ENCODE measurements at regions not wholly inside any gene's neighbourhood (a gene's known extent, or its start where the extent isn't known, plus 50 kb on each side); places are given as distances from the start of the nearest gene placed in this dataset.

DNA sequence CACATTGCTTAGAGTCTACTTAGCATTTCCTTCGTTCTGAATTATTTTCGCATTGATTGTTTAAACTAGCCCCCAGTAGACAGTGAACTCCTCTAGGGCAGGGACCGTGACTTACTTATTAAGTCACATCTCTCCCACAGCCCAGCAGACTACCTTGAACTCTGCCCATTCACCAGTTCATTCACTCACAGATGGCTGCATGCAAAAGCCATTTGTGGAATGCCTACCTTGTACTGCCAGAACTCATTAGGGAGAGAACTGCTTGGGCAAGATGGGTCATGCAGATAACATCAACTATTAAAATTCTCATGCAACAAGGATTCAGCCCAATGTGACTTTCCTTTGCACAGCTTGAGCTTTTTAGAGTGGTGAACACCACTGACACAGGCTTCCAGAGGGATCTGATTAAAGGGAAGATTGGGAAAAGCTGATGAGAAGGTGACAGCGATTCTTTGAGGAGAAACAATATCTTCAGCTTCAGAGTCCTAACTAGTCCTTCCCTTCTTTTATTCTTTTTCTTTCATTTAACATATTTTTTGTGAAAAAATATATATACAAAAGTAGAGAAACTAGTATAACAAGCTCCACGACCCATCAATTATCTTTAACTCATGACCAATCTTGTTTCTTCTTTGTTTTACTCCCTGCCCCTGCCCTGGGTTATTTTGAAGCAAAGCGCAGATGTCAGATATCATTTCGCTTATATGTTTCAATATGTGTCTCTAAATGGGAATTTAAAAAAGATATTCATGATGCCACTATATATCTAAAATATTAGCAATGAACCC lies 273.9 kb downstream of the CDC5L start:
- intact Hi-C loops (cut with DNase I) = no loop called here
- H3K9me3 ChIP-seq = no peaks in the 10 kb centered on the region
- no peak for DNase-seq
- no peak overlapping the region for H3K9ac ChIP-seq (ENCODE audit: low read depth in 2 of 2, low read length in 2 of 2)
- H3K4me3 ChIP-seq = no peak overlapping the region
- no peaks in the 10 kb centered on the region for H3K4me1 ChIP-seq
- no peaks in the 10 kb centered on the region for H3K36me3 ChIP-seq
- no peaks in the 10 kb centered on the region for H3K27me3 ChIP-seq
- TF ChIP-seq, protein P1, sequence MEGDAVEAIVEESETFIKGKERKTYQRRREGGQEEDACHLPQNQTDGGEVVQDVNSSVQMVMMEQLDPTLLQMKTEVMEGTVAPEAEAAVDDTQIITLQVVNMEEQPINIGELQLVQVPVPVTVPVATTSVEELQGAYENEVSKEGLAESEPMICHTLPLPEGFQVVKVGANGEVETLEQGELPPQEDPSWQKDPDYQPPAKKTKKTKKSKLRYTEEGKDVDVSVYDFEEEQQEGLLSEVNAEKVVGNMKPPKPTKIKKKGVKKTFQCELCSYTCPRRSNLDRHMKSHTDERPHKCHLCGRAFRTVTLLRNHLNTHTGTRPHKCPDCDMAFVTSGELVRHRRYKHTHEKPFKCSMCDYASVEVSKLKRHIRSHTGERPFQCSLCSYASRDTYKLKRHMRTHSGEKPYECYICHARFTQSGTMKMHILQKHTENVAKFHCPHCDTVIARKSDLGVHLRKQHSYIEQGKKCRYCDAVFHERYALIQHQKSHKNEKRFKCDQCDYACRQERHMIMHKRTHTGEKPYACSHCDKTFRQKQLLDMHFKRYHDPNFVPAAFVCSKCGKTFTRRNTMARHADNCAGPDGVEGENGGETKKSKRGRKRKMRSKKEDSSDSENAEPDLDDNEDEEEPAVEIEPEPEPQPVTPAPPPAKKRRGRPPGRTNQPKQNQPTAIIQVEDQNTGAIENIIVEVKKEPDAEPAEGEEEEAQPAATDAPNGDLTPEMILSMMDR (IDR thresholded peaks at IDR 0.05) = no peak
- no peak overlapping the region for H3K27ac ChIP-seq

DNA sequence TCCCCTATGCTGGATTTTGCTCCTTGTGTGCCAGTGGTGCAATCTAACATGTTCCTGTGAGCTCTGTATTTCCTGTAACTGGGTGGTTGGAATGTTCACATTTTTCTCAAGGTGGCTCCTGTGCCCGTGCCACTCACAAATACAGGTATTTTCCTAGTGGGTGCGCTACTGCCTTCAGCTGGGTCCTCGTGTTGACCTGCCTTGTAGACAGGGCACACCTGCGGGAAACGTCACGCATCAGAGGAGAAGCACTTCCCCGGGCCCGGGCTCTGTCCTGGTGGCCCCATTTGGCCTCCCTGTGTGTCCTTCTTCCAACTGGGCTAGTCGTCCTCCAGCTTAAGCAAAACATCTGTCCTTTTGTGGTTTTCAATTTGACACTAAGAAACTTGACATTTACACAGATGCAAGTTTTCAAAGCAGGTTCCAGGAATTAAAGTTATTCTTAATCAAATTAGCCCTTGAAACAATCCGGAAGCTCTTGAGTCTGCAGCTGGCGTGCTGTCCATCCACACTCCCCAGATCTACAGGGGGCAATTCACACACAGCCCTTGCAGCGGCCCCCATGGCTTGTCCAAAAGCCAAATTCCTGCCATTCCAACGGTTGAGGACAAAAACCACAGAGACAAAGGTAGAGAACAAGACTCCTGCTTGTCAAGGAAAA lies 275.1 kb downstream of the CDC5L start:
- no peaks in the 10 kb centered on the region for H3K27me3 ChIP-seq
- no peak overlapping the region for H3K4me3 ChIP-seq
- intact Hi-C loops (cut with DNase I) = no loop called here
- TF ChIP-seq, protein P1 (IDR thresholded peaks at IDR 0.05) = no peak
- no peaks in the 10 kb centered on the region for H3K9me3 ChIP-seq
- no peak overlapping the region for H3K9ac ChIP-seq (ENCODE audit: low read depth in 2 of 2, low read length in 2 of 2)
- no peak overlapping the region for H3K27ac ChIP-seq
- no peaks in the 10 kb centered on the region for H3K4me1 ChIP-seq
- no peaks in the 10 kb centered on the region for H3K36me3 ChIP-seq
- no peak for DNase-seq

DNA sequence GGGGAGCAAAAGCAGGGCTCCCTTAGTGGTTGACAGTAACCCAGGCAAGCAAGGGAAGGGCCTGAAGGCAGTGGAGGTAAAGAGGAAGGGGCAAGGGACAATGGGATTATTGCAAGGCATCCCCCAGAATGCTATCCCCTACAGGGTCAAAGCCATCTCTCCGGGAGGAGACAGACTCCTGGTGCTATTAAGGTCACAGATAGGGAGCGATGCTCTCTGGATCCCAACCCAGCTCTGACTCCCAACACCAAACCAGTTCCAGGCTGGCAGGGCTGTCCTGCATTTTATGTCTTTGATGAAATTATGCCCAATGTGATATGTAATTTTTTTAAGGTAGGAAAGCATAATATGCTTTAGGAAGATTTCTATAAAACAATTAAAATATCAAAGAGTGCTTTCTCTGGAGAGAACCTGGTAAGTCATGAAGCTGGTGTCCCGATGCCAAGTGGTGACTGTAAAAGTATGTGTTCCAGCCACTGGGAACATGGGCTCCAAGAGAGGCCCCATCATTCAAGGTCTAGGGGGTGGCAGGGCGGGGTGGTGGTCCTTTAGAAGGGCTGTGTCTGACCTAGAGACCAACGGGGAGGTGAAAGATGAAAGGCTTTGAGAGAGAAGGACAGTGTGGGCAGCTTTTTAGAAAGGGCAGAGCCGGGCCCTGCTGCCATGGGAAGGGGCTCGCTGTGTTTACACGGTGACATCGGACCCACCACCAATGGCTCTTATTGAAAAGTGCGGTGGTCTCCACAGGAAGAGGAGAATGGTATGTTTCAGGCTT lies 276.5 kb downstream of the CDC5L start:
- H3K36me3 ChIP-seq = no peaks in the 10 kb centered on the region
- intact Hi-C loops (cut with DNase I) = no loop called here
- no peak overlapping the region for H3K4me3 ChIP-seq
- H3K27ac ChIP-seq = no peak overlapping the region
- H3K4me1 ChIP-seq = no peaks in the 10 kb centered on the region
- H3K9ac ChIP-seq (ENCODE audit: low read depth in 2 of 2, low read length in 2 of 2) = no peak overlapping the region
- H3K27me3 ChIP-seq = no peaks in the 10 kb centered on the region
- DNase-seq = no peak
- H3K9me3 ChIP-seq = no peaks in the 10 kb centered on the region
- TF ChIP-seq, protein P1 (IDR thresholded peaks at IDR 0.05) = no peak

DNA sequence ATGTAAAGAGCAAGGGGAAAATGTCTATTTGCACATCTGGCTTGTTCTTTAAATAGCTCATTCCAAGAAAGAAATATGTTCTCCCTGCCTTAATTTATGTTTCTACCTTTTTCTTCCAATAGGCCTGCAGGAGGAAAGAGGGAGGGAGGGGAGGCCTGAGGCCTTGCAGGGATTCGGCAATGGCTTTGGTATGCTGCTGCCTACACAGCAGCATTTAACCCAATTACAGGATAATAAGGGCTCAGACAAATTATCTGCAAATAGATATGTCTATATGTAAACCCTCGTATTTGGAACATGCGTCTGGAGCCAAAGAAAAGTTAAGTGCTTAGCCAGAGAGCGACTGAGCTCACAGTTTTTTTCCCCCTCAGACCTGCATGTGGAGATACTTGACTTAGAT lies 277.2 kb downstream of the CDC5L start:
- H3K27ac ChIP-seq = no peak overlapping the region
- TF ChIP-seq, protein P1 (IDR thresholded peaks at IDR 0.05) = no peak
- H3K4me3 ChIP-seq = no peak overlapping the region
- no peaks in the 10 kb centered on the region for H3K27me3 ChIP-seq
- no peaks in the 10 kb centered on the region for H3K9me3 ChIP-seq
- no peak for DNase-seq
- H3K4me1 ChIP-seq = no peaks in the 10 kb centered on the region
- intact Hi-C loops (cut with DNase I) = no loop called here
- H3K9ac ChIP-seq (ENCODE audit: low read depth in 2 of 2, low read length in 2 of 2) = no peak overlapping the region
- H3K36me3 ChIP-seq = no peaks in the 10 kb centered on the region

DNA sequence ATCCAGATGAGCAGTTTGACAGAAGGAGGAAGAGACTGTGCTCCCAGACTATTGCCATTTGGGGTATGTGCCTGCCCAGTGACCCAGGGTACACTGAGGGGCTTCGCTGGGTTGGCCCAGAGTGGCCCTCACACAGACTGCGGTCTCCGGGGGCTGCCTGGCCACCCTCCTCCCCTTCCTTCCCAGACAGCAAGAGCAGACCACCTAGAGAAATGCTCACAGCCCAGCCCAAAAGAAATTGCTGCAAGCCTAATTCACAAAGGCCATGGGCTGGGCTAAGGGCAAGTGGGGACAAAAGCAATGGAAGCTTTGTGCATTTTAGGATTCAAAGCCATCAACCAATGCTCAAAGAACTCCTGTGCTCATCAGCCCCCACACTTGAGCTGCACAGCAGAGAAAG lies 277.6 kb downstream of the CDC5L start:
- TF ChIP-seq, protein P1 (IDR thresholded peaks at IDR 0.05) = no peak
- no peak for DNase-seq
- intact Hi-C loops (cut with DNase I) = no loop called here
- no peak overlapping the region for H3K4me3 ChIP-seq
- no peak overlapping the region for H3K27ac ChIP-seq
- no peaks in the 10 kb centered on the region for H3K36me3 ChIP-seq
- H3K27me3 ChIP-seq = no peaks in the 10 kb centered on the region
- no peaks in the 10 kb centered on the region for H3K4me1 ChIP-seq
- no peaks in the 10 kb centered on the region for H3K9me3 ChIP-seq
- H3K9ac ChIP-seq (ENCODE audit: low read depth in 2 of 2, low read length in 2 of 2) = no peak overlapping the region

Measured in colonic mucosa (tissue), 4 donors.